A673 (cell line): ENCODE measurements at regions not wholly inside any gene's neighbourhood (a gene's known extent, or its start where the extent isn't known, plus 50 kb on each side); places are given as distances from the start of the nearest gene placed in this dataset.

Experiments
- CTCF ChIP-seq: fragments of 300-800, 200-600 bp; sonication (generic); conservative IDR thresholded peaks from 2 replicates; pipeline ENCODE4 v1.5.1; 2017; ENCODE audit warnings: low read depth, mild to moderate bottlenecking, antibody characterized with exemption, low read length, moderate library complexity, mixed read lengths
- EZH2 ChIP-seq: fragments of 200-600 bp; sonication (generic); IDR thresholded peaks from 2 replicates; pipeline ENCODE4 v1.6.1; 2017; ENCODE audit warnings: borderline replicate concordance, low read depth, mild to moderate bottlenecking, mixed read lengths, antibody characterized with exemption, low read length; ENCODE audit not compliant: poor library complexity, severe bottlenecking

- TF ChIP-seq CTCF (no peak), EZH2 (no peak)
These were observed 662.0 kb upstream of the CPEB2 start for GRCh38 chr4:14340321-14340720.
